Duodenal mucosa (tissue), 2 donors: ENCODE measurements at regions not wholly inside any gene's neighbourhood (a gene's known extent, or its start where the extent isn't known, plus 50 kb on each side); places are given as distances from the start of the nearest gene placed in this dataset.
"Not testable (repeated sequence)": the region's sequence is repeated elsewhere in the genome, so short reads cannot be mapped to it uniquely, and the experiment has no call there.

Experiments
- H3K27ac ChIP-seq: one replicate; pipeline ENCODE4 v1.7.0; 2013; ENCODE audit warnings: low read depth, low read length
- H3K27me3 ChIP-seq, 2 donors: one replicate each; pipeline ENCODE4 v1.7.0; 2013; ENCODE audit warnings: low read length in 2 of 2, control low read depth in 1 of 2; ENCODE audit not compliant: insufficient read depth in 2 of 2, control insufficient read depth in 1 of 2
- H3K36me3 ChIP-seq, 2 donors: one replicate each; pipeline ENCODE4 v1.7.0; 2013; ENCODE audit warnings: low read length in 2 of 2, control low read depth in 1 of 2; ENCODE audit not compliant: insufficient read depth in 2 of 2, control insufficient read depth in 1 of 2
- H3K4me1 ChIP-seq, 2 donors: one replicate each; pipeline ENCODE4 v1.7.0; 2013; ENCODE audit warnings: low read length in 2 of 2, control low read depth in 1 of 2; ENCODE audit not compliant: insufficient read depth in 2 of 2, control insufficient read depth in 1 of 2
- H3K4me3 ChIP-seq, 2 donors: one replicate each; pipeline ENCODE4 v1.7.0; 2013; ENCODE audit warnings: low read length in 2 of 2, low read depth in 1 of 2
- H3K9ac ChIP-seq, 2 donors: one replicate each; pipeline ENCODE4 v1.7.0; 2013; ENCODE audit warnings: low read length in 2 of 2, low read depth in 1 of 2
- H3K9me3 ChIP-seq, 2 donors: one replicate each; pipeline ENCODE4 v1.7.0; 2013; ENCODE audit warnings: low read length in 2 of 2, control low read depth in 1 of 2; ENCODE audit not compliant: control insufficient read depth in 1 of 2

DNA sequence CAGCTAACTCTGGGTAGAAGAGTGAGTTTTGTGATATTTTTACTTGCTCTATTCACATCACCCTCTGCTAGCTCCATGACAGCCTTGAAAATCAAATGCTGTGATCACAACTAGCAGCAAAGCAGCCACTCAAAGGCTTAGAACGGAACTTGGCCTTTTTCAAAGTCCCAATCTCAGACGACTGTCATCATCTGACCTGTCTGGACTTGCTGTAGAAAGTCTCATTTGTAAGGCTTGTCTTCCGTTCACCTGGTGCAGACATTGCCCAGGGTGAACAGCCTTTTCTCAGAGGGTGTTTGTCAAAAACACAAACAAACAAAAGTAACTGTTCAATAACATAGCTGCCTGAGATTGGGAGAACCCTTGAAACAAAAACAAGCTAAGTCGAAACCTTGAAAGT lies 458.9 kb upstream of the ADARB2 start:
- Histone ChIP-seq H3K4me3 (no peak overlapping the region), H3K36me3 (no peaks in the 10 kb centered on the region), H3K27me3 (no peaks in the 10 kb centered on the region), H3K4me1 (no peaks in the 10 kb centered on the region), H3K9ac (no peak overlapping the region), H3K27ac (no peak overlapping the region), H3K9me3 (peaks cover 3 to 4% of the 10 kb centered on the region in 2 donors)

- H3K27ac ChIP-seq, H3K27me3 ChIP-seq, H3K4me3 ChIP-seq, H3K9ac ChIP-seq, H3K36me3 ChIP-seq, H3K4me1 ChIP-seq, H3K9me3 ChIP-seq: not testable (repeated sequence)
These were observed 452.0 kb upstream of the ADARB2 start for GRCh38 chr10:2189356-2189755.

GRCh38 chr10:2188371-2188770 lies 451.0 kb upstream of the ADARB2 start:
- H3K9ac ChIP-seq = no peak overlapping the region
- no peak overlapping the region for H3K27ac ChIP-seq
- H3K36me3 ChIP-seq = no peaks in the 10 kb centered on the region
- no peaks in the 10 kb centered on the region for H3K9me3 ChIP-seq
- no peaks in the 10 kb centered on the region for H3K4me1 ChIP-seq
- no peak overlapping the region for H3K4me3 ChIP-seq
- no peaks in the 10 kb centered on the region for H3K27me3 ChIP-seq

DNA sequence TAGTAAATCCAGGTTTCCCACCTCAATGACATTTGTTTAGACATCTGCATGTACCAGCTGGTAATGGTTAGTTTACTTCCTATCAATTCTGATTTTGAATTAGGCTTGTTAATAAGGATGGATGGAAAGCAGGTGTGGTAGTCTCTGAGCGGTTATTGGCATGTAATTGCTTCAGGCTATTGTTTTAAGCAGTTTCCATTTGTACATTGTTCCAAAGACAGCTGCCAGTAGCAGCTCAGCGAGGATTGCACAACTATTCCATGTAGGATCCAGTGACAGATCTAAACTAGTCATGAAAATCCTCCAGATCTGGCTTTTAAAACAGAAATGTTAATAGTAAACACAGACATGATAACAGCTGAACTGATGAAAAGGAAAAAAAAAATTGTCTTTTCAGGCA lies 436.0 kb upstream of the ADARB2 start:
- Histone ChIP-seq H3K27ac (no peak overlapping the region), H3K4me3 (no peak overlapping the region), H3K9me3 (no peaks in the 10 kb centered on the region), H3K4me1 (no peaks in the 10 kb centered on the region), H3K27me3 (no peaks in the 10 kb centered on the region), H3K9ac (no peak overlapping the region), H3K36me3 (no peaks in the 10 kb centered on the region)

- no peaks in the 10 kb centered on the region for H3K9me3 ChIP-seq
These were observed 428.6 kb upstream of the ADARB2 start for GRCh38 chr10:2165771-2166460.

GRCh38 chr10:2150288-2150687 lies 413.0 kb upstream of the ADARB2 start:
- Histone ChIP-seq H3K27ac (no peak overlapping the region), H3K9ac (no peak overlapping the region), H3K4me1 (no peaks in the 10 kb centered on the region), H3K27me3 (no peaks in the 10 kb centered on the region), H3K36me3 (no peaks in the 10 kb centered on the region), H3K9me3 (no peaks in the 10 kb centered on the region), H3K4me3 (no peak overlapping the region)

More at GRCh38 chr10:2165771-2166460, 428.6 kb upstream of the ADARB2 start:
- no peak overlapping the region for H3K9ac ChIP-seq
- H3K27me3 ChIP-seq = peaks cover 0 to 3% of the 10 kb centered on the region in 2 donors
- no peak overlapping the region for H3K27ac ChIP-seq
- H3K4me1 ChIP-seq = no peaks in the 10 kb centered on the region
- no peaks in the 10 kb centered on the region for H3K36me3 ChIP-seq
- no peak overlapping the region for H3K4me3 ChIP-seq

DNA sequence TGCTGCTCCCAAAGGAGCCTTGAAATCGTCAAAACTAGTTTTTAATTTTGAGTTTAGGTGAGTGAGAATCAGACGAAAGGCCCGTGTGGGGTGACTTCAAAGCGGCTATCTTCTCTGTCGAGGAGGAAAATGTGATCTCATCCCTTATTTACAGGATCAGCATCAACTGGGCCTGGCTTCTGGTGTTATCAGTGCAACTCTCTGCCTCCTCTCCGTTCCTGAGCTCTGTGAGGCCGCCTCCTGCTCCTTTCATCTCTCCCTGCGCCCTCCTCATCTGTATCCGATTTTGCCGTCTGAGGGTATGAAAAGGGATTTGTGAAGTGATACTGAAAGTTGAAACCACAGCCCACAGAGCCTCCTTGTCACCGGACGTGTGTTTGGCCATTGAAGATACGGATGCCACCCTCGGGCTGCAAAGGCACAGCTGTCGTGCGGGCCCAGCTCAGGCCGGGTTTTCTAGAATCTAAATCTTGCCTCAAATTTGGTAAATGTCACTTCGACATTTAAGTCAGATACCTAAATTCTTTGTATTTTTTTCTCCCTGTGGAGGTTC lies 408.7 kb upstream of the ADARB2 start:
- Histone ChIP-seq H3K27ac (no peak overlapping the region), H3K36me3 (no peaks in the 10 kb centered on the region), H3K9me3 (no peaks in the 10 kb centered on the region), H3K9ac (no peak overlapping the region), H3K4me3 (no peak overlapping the region), H3K27me3 (no peaks in the 10 kb centered on the region), H3K4me1 (no peaks in the 10 kb centered on the region)

DNA sequence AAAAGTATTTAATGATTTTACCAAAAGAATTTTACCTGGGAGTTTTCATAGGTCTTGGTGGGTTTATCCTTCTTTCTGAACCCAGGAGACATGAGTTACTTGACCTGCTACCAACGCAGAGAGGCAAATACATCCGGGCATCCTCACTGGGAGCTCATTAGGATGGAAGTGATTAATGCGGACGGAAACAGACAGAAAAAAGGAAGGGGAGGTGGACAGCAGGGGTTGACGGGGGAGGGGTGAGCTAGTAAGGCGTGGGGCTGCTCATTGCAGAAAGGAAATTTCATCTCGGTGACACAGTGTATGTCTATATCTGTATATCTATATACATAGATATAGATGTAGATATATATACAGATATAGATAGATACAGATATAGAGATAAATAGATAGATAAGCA lies 408.2 kb upstream of the ADARB2 start:
- Histone ChIP-seq H3K9me3 (no peaks in the 10 kb centered on the region), H3K27ac (no peak overlapping the region), H3K4me3 (no peak overlapping the region), H3K4me1 (no peaks in the 10 kb centered on the region), H3K9ac (no peak overlapping the region), H3K27me3 (no peaks in the 10 kb centered on the region), H3K36me3 (no peaks in the 10 kb centered on the region)

GRCh38 chr10:2144584-2144983 lies 407.3 kb upstream of the ADARB2 start:
- no peak overlapping the region for H3K27ac ChIP-seq
- no peaks in the 10 kb centered on the region for H3K9me3 ChIP-seq
- no peak overlapping the region for H3K9ac ChIP-seq
- no peak overlapping the region for H3K4me3 ChIP-seq
- no peaks in the 10 kb centered on the region for H3K4me1 ChIP-seq
- H3K36me3 ChIP-seq = no peaks in the 10 kb centered on the region
- H3K27me3 ChIP-seq = no peaks in the 10 kb centered on the region

GRCh38 chr10:2143213-2143835 lies 406.0 kb upstream of the ADARB2 start:
- Histone ChIP-seq H3K4me1 (no peaks in the 10 kb centered on the region), H3K36me3 (no peaks in the 10 kb centered on the region), H3K27ac (no peak overlapping the region), H3K9ac (no peak overlapping the region), H3K9me3 (no peaks in the 10 kb centered on the region), H3K27me3 (no peaks in the 10 kb centered on the region), H3K4me3 (no peak overlapping the region)
